Left lung (tissue), 4 donors: ENCODE measurements at regions not wholly inside any gene's neighbourhood (a gene's known extent, or its start where the extent isn't known, plus 50 kb on each side); places are given as distances from the start of the nearest gene placed in this dataset.

Experiments used
- ATAC-seq: fragments of 200-7000 bp; cut with Tn5 transposase; one replicate; pipeline ENCODE4 v1.9.1; 2020; ENCODE audit warnings: moderate library complexity
- DNase-seq, 4 donors: peaks; one replicate each; pipeline ENCODE4 v3.0.0-alpha.2; 2013 to 2020
- H3K27ac ChIP-seq, 2 donors: fragments of 200-600 bp; sonication (generic) in 1 of 2; one replicate each; pipeline versions ENCODE4 v1.5.0 to v1.8.0; 2020 to 2021
- H3K27me3 ChIP-seq, 2 donors: fragments of 200-600 bp; sonication (generic) in 1 of 2; one replicate each; pipeline versions ENCODE4 v1.5.0 to v1.8.0; 2020 to 2021
- H3K36me3 ChIP-seq, 2 donors: fragments of 200-600 bp; sonication (generic) in 1 of 2; one replicate each; pipeline versions ENCODE4 v1.5.0 to v1.8.0; 2020 to 2021
- H3K4me1 ChIP-seq, 2 donors: fragments of 200-600 bp; one replicate each; pipeline ENCODE4 v1.8.0; 2021
- H3K4me3 ChIP-seq, 2 donors: fragments of 200-600 bp; sonication (generic) in 1 of 2; one replicate each; pipeline versions ENCODE4 v1.5.0 to v1.8.0; 2020 to 2021; ENCODE audit warnings: mild to moderate bottlenecking in 1 of 2
- H3K9me3 ChIP-seq, 2 donors: fragments of 200-600 bp; sonication (generic) in 1 of 2; one replicate each; pipeline versions ENCODE4 v1.5.0 to v1.8.0; 2020 to 2021
- intact Hi-C, 2 donors: fragments of 100-400 bp; cut with DNase I; formaldehyde crosslinking; loops; one replicate each; pipeline versions ENCODE4 v1.11.2 to v1.14.2; 2022
- TF ChIP-seq, protein P1 (sequence below), 2 donors: fragments of 200-600 bp; sonication (generic) in 1 of 2; IDR thresholded peaks; one replicate each; pipeline versions ENCODE4 v1.5.0 to v1.8.0; 2021; ENCODE audit warnings: antibody characterized with exemption in 2 of 2
- donor health status: DM: no; HTN: yes; CAD: no.
- donor health status: DM: no; HTN: no; CAD: no.

DNA sequence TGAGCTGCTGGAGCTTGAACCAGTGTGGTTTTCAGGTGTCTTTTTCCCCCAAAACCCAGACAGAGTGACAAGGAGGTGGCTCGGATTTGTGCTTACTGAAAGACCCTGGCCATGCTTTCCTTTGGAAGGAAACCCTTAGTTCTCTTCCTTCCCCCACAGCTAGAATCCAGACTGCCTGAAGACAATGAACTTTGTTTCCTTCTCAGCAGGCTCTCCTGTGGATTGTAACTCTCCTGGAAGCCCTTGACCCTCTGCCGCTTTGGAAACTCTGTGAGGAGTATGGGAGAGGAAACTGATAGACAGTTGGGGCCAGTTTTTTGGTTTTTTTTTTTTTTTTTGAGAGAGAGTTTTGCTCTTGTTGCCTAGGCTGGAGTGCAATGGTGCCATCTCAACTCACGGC, 62.1 kb upstream of the SESN3 start:
- no peak overlapping the region for H3K4me3 ChIP-seq
- no peaks in the 10 kb centered on the region for H3K9me3 ChIP-seq
- peaks cover 8 to 16% of the 10 kb centered on the region in 2 donors for H3K4me1 ChIP-seq
- DNase-seq = no peak
- H3K27me3 ChIP-seq = no peaks in the 10 kb centered on the region
- TF ChIP-seq, protein P1, sequence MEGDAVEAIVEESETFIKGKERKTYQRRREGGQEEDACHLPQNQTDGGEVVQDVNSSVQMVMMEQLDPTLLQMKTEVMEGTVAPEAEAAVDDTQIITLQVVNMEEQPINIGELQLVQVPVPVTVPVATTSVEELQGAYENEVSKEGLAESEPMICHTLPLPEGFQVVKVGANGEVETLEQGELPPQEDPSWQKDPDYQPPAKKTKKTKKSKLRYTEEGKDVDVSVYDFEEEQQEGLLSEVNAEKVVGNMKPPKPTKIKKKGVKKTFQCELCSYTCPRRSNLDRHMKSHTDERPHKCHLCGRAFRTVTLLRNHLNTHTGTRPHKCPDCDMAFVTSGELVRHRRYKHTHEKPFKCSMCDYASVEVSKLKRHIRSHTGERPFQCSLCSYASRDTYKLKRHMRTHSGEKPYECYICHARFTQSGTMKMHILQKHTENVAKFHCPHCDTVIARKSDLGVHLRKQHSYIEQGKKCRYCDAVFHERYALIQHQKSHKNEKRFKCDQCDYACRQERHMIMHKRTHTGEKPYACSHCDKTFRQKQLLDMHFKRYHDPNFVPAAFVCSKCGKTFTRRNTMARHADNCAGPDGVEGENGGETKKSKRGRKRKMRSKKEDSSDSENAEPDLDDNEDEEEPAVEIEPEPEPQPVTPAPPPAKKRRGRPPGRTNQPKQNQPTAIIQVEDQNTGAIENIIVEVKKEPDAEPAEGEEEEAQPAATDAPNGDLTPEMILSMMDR (IDR thresholded peaks at IDR 0.05) = no peak
- no peak overlapping the region for H3K27ac ChIP-seq
- intact Hi-C loops = no loop called here
- no peaks in the 10 kb centered on the region for H3K36me3 ChIP-seq
- no peak for ATAC-seq

DNA sequence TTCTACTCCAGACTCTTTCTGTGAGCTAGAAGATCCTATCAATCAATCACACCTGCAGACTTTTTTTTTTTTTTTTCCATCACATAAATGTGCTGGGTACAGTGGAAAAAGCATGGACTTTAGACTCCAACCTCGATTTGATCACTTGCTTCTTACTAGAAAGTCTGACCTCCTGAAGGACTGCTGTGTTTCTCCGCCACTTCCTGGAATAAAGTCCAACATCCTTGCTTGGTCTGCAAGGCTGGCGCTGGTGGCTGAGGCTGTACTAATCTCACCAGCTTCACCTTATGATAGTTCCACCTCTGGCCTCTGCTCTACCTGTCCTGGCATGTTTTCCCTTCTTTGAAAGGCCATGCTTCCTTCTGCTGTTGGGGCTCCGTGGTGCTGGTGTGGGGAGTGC, 60.9 kb upstream of the SESN3 start:
- H3K9me3 ChIP-seq = no peaks in the 10 kb centered on the region
- no peaks in the 10 kb centered on the region for H3K27me3 ChIP-seq
- no peak for DNase-seq
- H3K36me3 ChIP-seq = no peaks in the 10 kb centered on the region
- peaks cover 4 to 14% of the 10 kb centered on the region in 2 donors for H3K4me1 ChIP-seq
- intact Hi-C loops = no loop called here
- no peak overlapping the region for H3K4me3 ChIP-seq
- H3K27ac ChIP-seq = no peak overlapping the region
- ATAC-seq = no peak
- TF ChIP-seq, protein P1 (IDR thresholded peaks at IDR 0.05) = no peak

DNA sequence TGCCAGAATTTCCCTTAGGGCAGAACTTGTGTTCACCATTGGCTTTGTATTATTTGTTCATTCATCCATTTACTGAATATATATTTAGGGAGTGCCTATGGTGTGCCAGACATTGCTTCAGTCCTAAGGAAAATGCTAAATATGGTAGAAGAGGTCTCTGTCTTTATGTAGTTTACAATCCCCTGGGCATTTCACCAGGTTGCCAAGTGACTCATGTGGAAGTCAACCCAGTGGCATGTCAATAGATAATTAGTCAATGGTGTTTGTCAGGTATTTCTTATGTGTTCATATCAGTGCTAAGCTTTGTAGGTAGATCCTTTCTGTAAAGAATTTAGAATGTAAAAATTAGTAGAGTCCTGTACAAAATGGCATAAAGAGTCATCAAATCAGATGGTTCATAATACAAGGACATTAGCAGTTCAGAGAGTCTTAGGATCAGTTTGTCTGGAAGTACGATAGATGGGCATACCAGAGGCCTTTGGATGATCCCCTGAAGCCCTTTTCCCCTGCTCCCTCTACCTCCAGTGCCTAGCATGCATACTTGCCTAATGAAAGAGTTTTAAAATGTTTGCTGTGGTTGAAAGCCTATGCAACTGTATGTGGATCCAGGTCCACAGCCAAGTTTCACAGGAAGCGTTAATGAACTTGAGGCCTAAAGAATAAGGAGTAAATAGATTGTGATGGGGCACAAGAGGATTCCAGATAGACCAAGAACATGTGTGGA, 58.5 kb upstream of the SESN3 start:
- TF ChIP-seq, protein P1 (IDR thresholded peaks at IDR 0.05) = no peak
- H3K4me1 ChIP-seq = no peaks in the 10 kb centered on the region
- no peaks in the 10 kb centered on the region for H3K9me3 ChIP-seq
- no peaks in the 10 kb centered on the region for H3K27me3 ChIP-seq
- H3K4me3 ChIP-seq = no peak overlapping the region
- no peak for ATAC-seq
- no peak for DNase-seq
- H3K36me3 ChIP-seq = no peaks in the 10 kb centered on the region
- no peak overlapping the region for H3K27ac ChIP-seq
- intact Hi-C loops = no loop called here

DNA sequence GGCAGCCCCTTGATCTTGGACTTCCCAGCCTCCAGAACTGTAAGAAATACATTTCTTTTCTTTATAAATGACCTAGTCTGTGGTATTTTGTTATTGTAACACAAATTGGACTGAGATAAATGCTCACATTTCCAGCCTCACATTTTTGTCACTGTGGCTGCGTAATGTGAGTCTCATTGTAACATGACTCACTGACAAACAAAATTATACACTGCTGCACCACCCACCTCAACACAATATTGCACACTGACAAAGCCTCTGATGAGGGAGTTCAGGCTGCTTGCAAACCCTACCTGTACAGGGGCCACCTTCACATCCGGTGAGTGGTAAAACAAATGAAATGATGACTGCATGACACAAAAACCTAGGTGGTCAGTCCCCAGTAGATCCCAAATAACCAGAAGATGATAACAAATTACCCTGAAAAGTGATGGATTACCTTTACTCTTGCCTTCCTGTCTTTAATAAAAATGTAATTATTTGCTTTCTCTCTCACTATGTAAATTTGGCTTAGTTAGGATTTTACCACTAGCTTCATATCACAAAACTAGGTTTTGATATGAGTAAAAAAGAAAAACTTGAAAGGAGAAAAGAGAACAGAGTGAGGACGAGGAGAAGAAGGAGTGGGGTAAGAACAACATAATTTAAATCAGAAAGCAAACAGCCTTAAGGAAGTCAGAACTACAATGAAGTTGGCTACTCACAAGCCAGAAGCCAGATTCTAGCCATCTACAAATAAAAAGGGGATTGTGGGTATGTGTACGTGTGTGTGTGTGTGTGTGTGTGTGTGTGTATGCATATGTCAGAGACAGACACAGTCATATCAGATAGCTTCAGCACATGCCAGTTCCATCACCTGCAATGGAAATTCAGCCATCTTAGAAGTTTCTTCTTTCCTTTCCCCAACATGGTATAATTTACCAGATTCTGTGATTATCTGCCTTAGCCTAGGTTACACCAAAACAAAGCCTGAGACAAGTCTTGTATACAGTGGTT, 53.4 kb upstream of the SESN3 start:
- no peak overlapping the region for H3K27ac ChIP-seq

More for the DNA sequence above, 53.4 kb upstream of the SESN3 start:
- H3K27me3 ChIP-seq = no peaks in the 10 kb centered on the region
- ATAC-seq (no peak), DNase-seq (no peak)
- H3K4me3 ChIP-seq = no peak overlapping the region
- no peaks in the 10 kb centered on the region for H3K36me3 ChIP-seq
- no peaks in the 10 kb centered on the region for H3K9me3 ChIP-seq
- intact Hi-C loops = no loop called here
- TF ChIP-seq, protein P1 (IDR thresholded peaks at IDR 0.05) = no peak
- peaks cover 0 to 14% of the 10 kb centered on the region in 2 donors for H3K4me1 ChIP-seq
